ENCODE measurements at regions not wholly inside any gene's neighbourhood (a gene's known extent, or its start where the extent isn't known, plus 50 kb on each side); places are given as distances from the start of the nearest gene placed in this dataset.

DNA sequence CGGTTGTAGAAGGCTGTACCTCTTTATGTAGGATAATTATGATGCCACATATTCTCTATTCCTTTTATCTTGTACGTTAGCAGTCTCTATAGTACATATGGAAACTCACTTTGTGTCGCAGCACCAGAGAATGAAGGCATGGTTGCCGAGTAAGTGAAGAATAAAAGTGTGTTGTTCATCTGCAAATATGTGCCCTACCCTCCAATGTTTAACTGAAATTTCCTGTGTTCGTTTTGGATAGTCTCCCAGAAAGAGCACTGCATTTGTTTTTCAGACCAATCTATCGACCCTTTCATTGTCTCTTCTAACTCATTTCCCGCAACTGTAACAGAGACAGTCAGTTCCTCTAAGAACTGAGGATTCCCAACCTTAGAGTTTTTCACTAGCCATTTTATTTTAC lies 592.8 kb downstream of the TUSC7 start:
- TF ChIP-seq, protein P1, sequence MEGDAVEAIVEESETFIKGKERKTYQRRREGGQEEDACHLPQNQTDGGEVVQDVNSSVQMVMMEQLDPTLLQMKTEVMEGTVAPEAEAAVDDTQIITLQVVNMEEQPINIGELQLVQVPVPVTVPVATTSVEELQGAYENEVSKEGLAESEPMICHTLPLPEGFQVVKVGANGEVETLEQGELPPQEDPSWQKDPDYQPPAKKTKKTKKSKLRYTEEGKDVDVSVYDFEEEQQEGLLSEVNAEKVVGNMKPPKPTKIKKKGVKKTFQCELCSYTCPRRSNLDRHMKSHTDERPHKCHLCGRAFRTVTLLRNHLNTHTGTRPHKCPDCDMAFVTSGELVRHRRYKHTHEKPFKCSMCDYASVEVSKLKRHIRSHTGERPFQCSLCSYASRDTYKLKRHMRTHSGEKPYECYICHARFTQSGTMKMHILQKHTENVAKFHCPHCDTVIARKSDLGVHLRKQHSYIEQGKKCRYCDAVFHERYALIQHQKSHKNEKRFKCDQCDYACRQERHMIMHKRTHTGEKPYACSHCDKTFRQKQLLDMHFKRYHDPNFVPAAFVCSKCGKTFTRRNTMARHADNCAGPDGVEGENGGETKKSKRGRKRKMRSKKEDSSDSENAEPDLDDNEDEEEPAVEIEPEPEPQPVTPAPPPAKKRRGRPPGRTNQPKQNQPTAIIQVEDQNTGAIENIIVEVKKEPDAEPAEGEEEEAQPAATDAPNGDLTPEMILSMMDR (IDR thresholded peaks at IDR 0.05; ENCODE audit: borderline replicate concordance, extremely low read depth, low read length, poor library complexity, severe bottlenecking): no peak
- TF ChIP-seq EZH2 (IDR thresholded peaks at IDR 0.05; ENCODE audit: borderline replicate concordance, low read depth, low read length, severe bottlenecking): no peak
